ENCODE measurements at regions not wholly inside any gene's neighbourhood (a gene's known extent, or its start where the extent isn't known, plus 50 kb on each side); places are given as distances from the start of the nearest gene placed in this dataset.

DNA sequence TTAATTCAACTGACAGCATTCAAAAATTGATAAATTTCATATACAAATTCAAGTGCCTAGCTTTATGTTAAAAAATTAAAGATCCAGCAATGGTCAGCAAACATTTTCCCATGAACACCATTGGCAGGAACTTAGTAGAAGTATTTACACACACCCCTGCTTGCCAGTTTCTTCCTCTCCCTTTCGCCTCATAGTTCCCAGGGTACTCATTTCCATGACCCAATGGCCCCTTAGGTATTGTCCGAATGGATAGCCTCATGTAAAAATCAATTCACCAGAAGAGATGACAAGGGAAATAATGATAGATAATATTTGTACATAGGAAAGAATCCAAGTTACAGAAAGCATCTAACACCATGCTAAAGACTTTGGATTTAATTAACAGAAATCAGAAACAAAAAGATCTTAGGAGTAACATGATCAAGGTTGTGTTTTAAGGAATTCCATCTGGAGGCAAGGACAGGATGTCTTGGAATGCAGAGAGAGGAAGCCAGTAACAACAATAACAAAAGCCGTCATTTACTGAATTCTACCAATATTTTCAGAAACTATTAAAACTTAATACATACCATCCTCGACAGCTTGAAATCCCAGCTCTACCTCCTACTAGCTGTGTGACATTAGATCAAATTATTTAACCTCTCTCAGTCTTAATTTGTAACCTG is 423.0 kb downstream of the IRS1 start:
- TF ChIP-seq, protein P1, sequence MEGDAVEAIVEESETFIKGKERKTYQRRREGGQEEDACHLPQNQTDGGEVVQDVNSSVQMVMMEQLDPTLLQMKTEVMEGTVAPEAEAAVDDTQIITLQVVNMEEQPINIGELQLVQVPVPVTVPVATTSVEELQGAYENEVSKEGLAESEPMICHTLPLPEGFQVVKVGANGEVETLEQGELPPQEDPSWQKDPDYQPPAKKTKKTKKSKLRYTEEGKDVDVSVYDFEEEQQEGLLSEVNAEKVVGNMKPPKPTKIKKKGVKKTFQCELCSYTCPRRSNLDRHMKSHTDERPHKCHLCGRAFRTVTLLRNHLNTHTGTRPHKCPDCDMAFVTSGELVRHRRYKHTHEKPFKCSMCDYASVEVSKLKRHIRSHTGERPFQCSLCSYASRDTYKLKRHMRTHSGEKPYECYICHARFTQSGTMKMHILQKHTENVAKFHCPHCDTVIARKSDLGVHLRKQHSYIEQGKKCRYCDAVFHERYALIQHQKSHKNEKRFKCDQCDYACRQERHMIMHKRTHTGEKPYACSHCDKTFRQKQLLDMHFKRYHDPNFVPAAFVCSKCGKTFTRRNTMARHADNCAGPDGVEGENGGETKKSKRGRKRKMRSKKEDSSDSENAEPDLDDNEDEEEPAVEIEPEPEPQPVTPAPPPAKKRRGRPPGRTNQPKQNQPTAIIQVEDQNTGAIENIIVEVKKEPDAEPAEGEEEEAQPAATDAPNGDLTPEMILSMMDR (IDR thresholded peaks at IDR 0.05; ENCODE audit: low read depth, low read length, missing input control), result no peak
- TF ChIP-seq SP1 (IDR thresholded peaks at IDR 0.05) (no peak), HNF4G (IDR thresholded peaks at IDR 0.05) (no peak), TAF1 (conservative IDR thresholded peaks at IDR 0.05) (no peak), GABPA (IDR thresholded peaks at IDR 0.05 in 1 of 2, conservative IDR thresholded peaks at IDR 0.05 in 1 of 2) (no peak), YY1 (IDR thresholded peaks at IDR 0.05) (no peak), JUND (IDR thresholded peaks at IDR 0.05) (no peak)
- TF ChIP-seq, protein P2, sequence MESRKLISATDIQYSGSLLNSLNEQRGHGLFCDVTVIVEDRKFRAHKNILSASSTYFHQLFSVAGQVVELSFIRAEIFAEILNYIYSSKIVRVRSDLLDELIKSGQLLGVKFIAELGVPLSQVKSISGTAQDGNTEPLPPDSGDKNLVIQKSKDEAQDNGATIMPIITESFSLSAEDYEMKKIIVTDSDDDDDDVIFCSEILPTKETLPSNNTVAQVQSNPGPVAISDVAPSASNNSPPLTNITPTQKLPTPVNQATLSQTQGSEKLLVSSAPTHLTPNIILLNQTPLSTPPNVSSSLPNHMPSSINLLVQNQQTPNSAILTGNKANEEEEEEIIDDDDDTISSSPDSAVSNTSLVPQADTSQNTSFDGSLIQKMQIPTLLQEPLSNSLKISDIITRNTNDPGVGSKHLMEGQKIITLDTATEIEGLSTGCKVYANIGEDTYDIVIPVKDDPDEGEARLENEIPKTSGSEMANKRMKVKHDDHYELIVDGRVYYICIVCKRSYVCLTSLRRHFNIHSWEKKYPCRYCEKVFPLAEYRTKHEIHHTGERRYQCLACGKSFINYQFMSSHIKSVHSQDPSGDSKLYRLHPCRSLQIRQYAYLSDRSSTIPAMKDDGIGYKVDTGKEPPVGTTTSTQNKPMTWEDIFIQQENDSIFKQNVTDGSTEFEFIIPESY (IDR thresholded peaks at IDR 0.05), result no peak
- TF ChIP-seq, protein P3, sequence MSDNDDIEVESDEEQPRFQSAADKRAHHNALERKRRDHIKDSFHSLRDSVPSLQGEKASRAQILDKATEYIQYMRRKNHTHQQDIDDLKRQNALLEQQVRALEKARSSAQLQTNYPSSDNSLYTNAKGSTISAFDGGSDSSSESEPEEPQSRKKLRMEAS (IDR thresholded peaks at IDR 0.05), result no peak

Measured in liver (tissue), 3 donors.